HUES48 (cell line): ENCODE measurements at regions not wholly inside any gene's neighbourhood (a gene's known extent, or its start where the extent isn't known, plus 50 kb on each side); places are given as distances from the start of the nearest gene placed in this dataset.
A peak's percentile ranks its signal among the peaks of the same experiment; 100 is the strongest.

Source experiments
- H3K27ac ChIP-seq: one replicate; pipeline ENCODE4 v1.7.0; 2013; ENCODE audit warnings: low read depth, low read length, inconsistent platforms
- H3K27me3 ChIP-seq: 2 replicates; pipeline ENCODE4 v1.6.1; 2013; ENCODE audit warnings: mild to moderate bottlenecking, low read length; ENCODE audit not compliant: control insufficient read depth, insufficient read depth
- H3K36me3 ChIP-seq: 2 replicates; pipeline ENCODE4 v1.6.1; 2013; ENCODE audit warnings: low read length; ENCODE audit not compliant: control insufficient read depth, insufficient read depth
- H3K4me1 ChIP-seq: 2 replicates; pipeline ENCODE4 v1.6.1; 2013; ENCODE audit warnings: mild to moderate bottlenecking, low read length; ENCODE audit not compliant: control insufficient read depth, insufficient read depth
- H3K4me3 ChIP-seq: 2 replicates; pipeline ENCODE4 v1.5.1; 2013; ENCODE audit warnings: mild to moderate bottlenecking, low read depth, low read length
- H3K9ac ChIP-seq: 2 replicates; pipeline ENCODE4 v1.6.1; 2013; ENCODE audit warnings: mild to moderate bottlenecking, low read depth, low read length, moderate library complexity
- H3K9me3 ChIP-seq: 2 replicates; pipeline ENCODE4 v1.6.1; 2013; ENCODE audit warnings: low read length; ENCODE audit not compliant: control insufficient read depth, insufficient read depth

GRCh38 chr6:109269953-109270517 is 112.2 kb downstream of the CD164 start:
- no peak overlapping the region for H3K9ac ChIP-seq
- H3K4me1 ChIP-seq = peaks cover 10% of the 10 kb centered on the region; the same call in 1 of the 2 replicates
- no peak overlapping the region for H3K4me3 ChIP-seq
- peaks cover 2% of the 10 kb centered on the region; the same call in 1 of the 2 replicates for H3K9me3 ChIP-seq
- no peaks in the 10 kb centered on the region for H3K36me3 ChIP-seq
- no peaks in the 10 kb centered on the region for H3K27me3 ChIP-seq
- no peak overlapping the region for H3K27ac ChIP-seq

DNA sequence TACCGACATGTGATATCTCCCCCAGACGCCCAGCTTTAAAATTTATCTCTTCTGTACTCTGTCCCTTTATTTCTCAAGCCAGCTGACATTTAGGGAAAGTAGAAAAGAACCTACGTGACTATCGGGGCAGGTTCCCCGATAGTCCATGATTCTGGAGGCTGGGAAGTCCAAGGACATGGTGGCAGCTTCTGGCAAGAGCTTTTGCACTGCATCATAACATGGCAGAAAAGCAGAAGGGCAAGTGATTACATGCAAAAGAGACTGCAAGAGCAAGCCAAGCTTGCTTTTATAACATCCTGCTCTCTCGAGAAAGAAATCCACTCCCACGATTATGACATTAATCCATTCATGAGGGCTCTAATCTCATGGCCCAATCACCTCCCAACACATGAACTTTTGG is 113.2 kb downstream of the CD164 start:
- Histone ChIP-seq H3K27ac (no peak overlapping the region), H3K36me3 (no peaks in the 10 kb centered on the region), H3K9ac (no peak overlapping the region), H3K4me3 (no peak overlapping the region), H3K27me3 (no peaks in the 10 kb centered on the region), H3K4me1 (peaks cover 4% of the 10 kb centered on the region; the same call in 1 of the 2 replicates), H3K9me3 (peaks cover 2% of the 10 kb centered on the region; the same call in 1 of the 2 replicates)

DNA sequence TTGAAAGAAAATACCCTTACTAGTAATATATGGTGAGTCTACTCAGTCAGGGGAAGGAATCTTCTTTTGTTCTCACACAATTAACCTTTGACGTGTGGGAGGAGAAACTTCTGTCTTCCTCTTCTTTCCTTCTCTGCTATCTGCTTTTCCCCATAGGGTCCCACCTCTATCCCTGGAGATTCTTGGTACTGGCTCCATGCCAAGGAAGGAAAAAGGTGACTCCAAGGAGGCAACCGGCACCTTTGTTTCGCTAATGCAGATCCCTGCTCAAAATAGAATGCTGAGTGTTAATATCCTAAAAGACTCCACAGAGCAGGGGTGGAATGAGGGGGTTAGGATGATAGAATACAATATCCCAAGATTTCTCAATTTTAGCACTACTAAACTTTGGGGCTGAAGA is 116.7 kb downstream of the CD164 start:
- Histone ChIP-seq H3K27ac (no peak overlapping the region), H3K9ac (no peak overlapping the region), H3K27me3 (no peaks in the 10 kb centered on the region), H3K9me3 (peaks cover 2% of the 10 kb centered on the region; the same call in 1 of the 2 replicates), H3K4me3 (no peak overlapping the region), H3K36me3 (no peaks in the 10 kb centered on the region), H3K4me1 (peaks cover 9% of the 10 kb centered on the region)

- no peak overlapping the region for H3K9ac ChIP-seq
- no peaks in the 10 kb centered on the region for H3K36me3 ChIP-seq
- H3K4me3 ChIP-seq = no peak overlapping the region
- H3K4me1 ChIP-seq = peaks cover 9% of the 10 kb centered on the region
- H3K27me3 ChIP-seq = no peaks in the 10 kb centered on the region
- 0 out of 2 replicates have a peak, but pooled peaks cover 2% of the 10 kb centered on the region for H3K9me3 ChIP-seq
- H3K27ac ChIP-seq = no peak overlapping the region
Measured at GRCh38 chr6:109263873-109264700, 118.2 kb downstream of the CD164 start.

DNA sequence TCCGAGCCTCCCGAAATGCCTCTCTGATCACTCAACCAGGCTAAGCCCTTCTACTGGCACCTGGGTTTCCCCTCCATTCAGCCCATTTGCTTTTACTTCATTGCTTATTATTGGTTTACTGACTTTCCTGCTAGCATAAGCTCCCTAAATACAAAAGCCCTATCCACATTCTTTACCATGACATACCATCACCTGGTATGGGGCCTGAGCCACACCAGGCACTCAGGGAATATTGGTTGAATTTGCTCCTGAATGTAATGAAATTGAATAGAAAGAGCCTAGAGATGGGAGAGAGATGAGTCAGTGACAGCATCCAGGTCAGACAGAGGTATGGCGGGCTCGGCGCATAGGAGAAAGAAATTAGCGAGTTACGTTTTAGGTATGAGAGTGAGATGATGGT is 120.0 kb downstream of the CD164 start:
- Histone ChIP-seq H3K36me3 (no peaks in the 10 kb centered on the region), H3K9ac (no peak overlapping the region), H3K27ac (peak overlapping the region; percentile 17), H3K4me3 (no peak overlapping the region), H3K27me3 (no peaks in the 10 kb centered on the region), H3K4me1 (peaks cover 9% of the 10 kb centered on the region), H3K9me3 (no peaks in the 10 kb centered on the region)

DNA sequence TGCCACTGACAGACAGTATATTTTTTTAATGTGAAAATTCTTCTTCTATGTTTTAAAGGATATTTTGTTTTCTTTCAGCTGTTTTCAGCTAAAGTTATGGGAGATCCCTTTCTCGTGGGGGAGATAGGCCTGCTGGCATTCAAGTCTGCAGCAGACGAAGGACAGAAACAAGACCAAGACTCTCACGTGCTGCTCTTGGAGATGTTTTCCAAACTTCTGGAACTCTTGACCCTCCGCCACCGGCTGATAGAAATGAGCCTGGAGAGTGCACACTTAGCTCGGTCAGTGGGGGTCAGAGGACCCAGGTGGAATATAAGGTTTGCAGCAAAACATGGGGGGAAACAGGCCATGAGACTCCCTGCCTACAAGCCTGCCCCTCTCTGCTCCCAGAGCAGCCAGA is 120.5 kb downstream of the CD164 start:
- H3K36me3 ChIP-seq = no peaks in the 10 kb centered on the region

GRCh38 chr6:109260701-109261100 is 121.6 kb downstream of the CD164 start:
- Histone ChIP-seq H3K4me3 (no peak overlapping the region), H3K27me3 (no peaks in the 10 kb centered on the region), H3K4me1 (peaks cover 9% of the 10 kb centered on the region), H3K9ac (no peak overlapping the region), H3K36me3 (no peaks in the 10 kb centered on the region), H3K27ac (no peak overlapping the region), H3K9me3 (no peaks in the 10 kb centered on the region)

More for the DNA sequence above, 120.5 kb downstream of the CD164 start:
- Histone ChIP-seq H3K9ac (no peak overlapping the region), H3K9me3 (no peaks in the 10 kb centered on the region), H3K4me1 (peaks cover 9% of the 10 kb centered on the region), H3K27me3 (no peaks in the 10 kb centered on the region), H3K27ac (peak overlapping the region; percentile 17), H3K4me3 (no peak overlapping the region)

GRCh38 chr6:109260126-109260525 is 122.1 kb downstream of the CD164 start:
- H3K9me3 ChIP-seq = no peaks in the 10 kb centered on the region
- H3K4me3 ChIP-seq = no peak overlapping the region
- no peaks in the 10 kb centered on the region for H3K27me3 ChIP-seq
- no peak overlapping the region for H3K27ac ChIP-seq
- peaks cover 5% of the 10 kb centered on the region; the same call in 1 of the 2 replicates for H3K4me1 ChIP-seq
- no peak overlapping the region for H3K9ac ChIP-seq
- H3K36me3 ChIP-seq = no peaks in the 10 kb centered on the region

- Histone ChIP-seq H3K27me3 (no peaks in the 10 kb centered on the region), H3K9ac (no peak overlapping the region), H3K4me3 (no peak overlapping the region), H3K27ac (no peak overlapping the region), H3K4me1 (peaks cover 5% of the 10 kb centered on the region; the same call in 1 of the 2 replicates), H3K36me3 (no peaks in the 10 kb centered on the region), H3K9me3 (no peaks in the 10 kb centered on the region)
Measured at GRCh38 chr6:109258129-109258528, 124.1 kb downstream of the CD164 start.

GRCh38 chr6:109257494-109257893 is 124.8 kb downstream of the CD164 start:
- Histone ChIP-seq H3K9me3 (no peaks in the 10 kb centered on the region), H3K9ac (no peak overlapping the region), H3K27ac (no peak overlapping the region), H3K4me3 (no peak overlapping the region), H3K4me1 (peaks cover 5% of the 10 kb centered on the region; the same call in 1 of the 2 replicates), H3K27me3 (no peaks in the 10 kb centered on the region), H3K36me3 (no peaks in the 10 kb centered on the region)

DNA sequence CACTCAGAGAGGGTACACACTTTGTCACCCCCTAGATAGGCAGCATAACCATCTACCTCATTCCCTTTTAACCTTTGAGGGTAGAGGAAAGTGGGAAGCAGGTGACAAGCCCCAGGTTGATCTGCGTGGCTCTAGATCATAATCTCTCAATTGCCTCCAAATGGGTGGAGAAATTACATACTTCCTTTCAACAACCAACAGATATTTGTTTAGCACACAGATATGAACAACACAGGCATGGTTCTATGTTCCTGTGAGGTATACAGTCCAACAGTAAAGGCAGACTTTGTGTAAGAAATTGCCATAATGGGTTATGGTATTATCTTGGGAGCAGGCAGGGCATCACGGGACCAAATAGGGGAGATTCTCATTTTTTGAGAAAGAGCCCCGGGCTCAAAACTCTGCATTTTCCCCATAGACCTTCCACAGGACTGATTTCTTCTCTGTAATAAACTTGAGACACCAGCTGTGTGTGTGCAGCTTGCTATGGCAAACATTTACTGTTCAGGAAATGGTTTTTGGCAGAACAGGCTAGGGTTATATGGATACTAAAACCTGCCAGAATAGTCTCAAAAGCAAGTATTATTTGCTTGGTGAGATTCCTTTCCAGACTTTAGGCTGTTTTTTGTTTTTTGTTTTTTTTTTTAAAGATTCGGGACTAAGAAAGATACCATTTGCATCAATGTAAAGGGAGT is 126.2 kb downstream of the CD164 start:
- H3K27me3 ChIP-seq = no peaks in the 10 kb centered on the region
- no peak overlapping the region for H3K4me3 ChIP-seq
- H3K9ac ChIP-seq = no peak overlapping the region
- H3K27ac ChIP-seq = no peak overlapping the region
- H3K9me3 ChIP-seq = no peaks in the 10 kb centered on the region
- H3K36me3 ChIP-seq = no peaks in the 10 kb centered on the region
- H3K4me1 ChIP-seq = no peaks in the 10 kb centered on the region
